ENCODE measurements at regions not wholly inside any gene's neighbourhood (a gene's known extent, or its start where the extent isn't known, plus 50 kb on each side); places are given as distances from the start of the nearest gene placed in this dataset.

DNA sequence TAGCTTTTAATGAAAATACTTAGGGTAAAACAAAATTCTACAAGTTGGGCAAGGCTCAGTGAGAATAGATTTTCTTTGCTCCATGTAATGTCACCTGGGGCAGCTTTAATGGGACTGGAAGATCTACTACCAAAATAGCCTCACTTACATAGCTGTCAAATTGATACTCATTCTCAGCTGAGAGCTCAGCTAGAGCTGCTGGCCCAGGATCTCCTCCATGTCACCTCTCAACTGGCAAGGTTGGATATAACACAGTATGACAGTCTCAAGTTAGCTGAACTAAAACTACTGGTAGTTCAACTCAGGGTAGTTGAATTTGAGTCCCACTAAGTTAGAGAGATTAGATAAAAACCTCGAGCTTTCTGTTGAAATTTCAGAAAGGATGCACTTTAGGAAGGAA lies 218.5 kb upstream of the PLSCR5 start:
- Histone ChIP-seq H3K27me3 (ENCODE audit: low read length) (peaks cover 45% of the 10 kb centered on the region), H4K20me1 (ENCODE audit: low read length) (0 out of 2 replicates have a peak, but pooled peaks cover 4% of the 10 kb centered on the region), H2AFZ (ENCODE audit: low read length) (no peak overlapping the region), H3K9me2 (replicated peaks; ENCODE audit: low read length) (no peaks in the 10 kb centered on the region), H3K36me3 (ENCODE audit: low read depth, low read length) (no peaks in the 10 kb centered on the region), H3K9ac (ENCODE audit: low read length) (no peak overlapping the region), H3K4me3 (ENCODE audit: low read length) (no peak overlapping the region), H3K9me3 (ENCODE audit: low read length) (no peaks in the 10 kb centered on the region), H3K4me2 (ENCODE audit: low read length) (no peak overlapping the region), H3K27ac (ENCODE audit: low read length) (no peak overlapping the region), H3F3A (ENCODE audit: low read length, unreplicated experiment) (no peaks in the 10 kb centered on the region), H3K79me2 (ENCODE audit: low read length) (no peaks in the 10 kb centered on the region), H3K4me1 (ENCODE audit: insufficient read depth, low read length) (peaks cover 5% of the 10 kb centered on the region; the same call in 1 of the 2 replicates)
- no peak for DNase-seq
- TF ChIP-seq EZH2 (IDR thresholded peaks at IDR 0.05; ENCODE audit: low read length, unreplicated experiment) (no peak), EZH2phosphoT487 (IDR thresholded peaks at IDR 0.05; ENCODE audit: borderline replicate concordance, low read length) (no peak)
- TF ChIP-seq, protein P1, sequence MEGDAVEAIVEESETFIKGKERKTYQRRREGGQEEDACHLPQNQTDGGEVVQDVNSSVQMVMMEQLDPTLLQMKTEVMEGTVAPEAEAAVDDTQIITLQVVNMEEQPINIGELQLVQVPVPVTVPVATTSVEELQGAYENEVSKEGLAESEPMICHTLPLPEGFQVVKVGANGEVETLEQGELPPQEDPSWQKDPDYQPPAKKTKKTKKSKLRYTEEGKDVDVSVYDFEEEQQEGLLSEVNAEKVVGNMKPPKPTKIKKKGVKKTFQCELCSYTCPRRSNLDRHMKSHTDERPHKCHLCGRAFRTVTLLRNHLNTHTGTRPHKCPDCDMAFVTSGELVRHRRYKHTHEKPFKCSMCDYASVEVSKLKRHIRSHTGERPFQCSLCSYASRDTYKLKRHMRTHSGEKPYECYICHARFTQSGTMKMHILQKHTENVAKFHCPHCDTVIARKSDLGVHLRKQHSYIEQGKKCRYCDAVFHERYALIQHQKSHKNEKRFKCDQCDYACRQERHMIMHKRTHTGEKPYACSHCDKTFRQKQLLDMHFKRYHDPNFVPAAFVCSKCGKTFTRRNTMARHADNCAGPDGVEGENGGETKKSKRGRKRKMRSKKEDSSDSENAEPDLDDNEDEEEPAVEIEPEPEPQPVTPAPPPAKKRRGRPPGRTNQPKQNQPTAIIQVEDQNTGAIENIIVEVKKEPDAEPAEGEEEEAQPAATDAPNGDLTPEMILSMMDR (conservative IDR thresholded peaks at IDR 0.05; ENCODE audit: low read depth, low read length) = no peak
- no TSS peak for BruUV-seq (replicated peaks)
- ATAC-seq = no peak
- POLR2A ChIA-PET (ENCODE audit: unreplicated experiment) = interaction anchor here (0.6 kb wide), 1 partner anchor 214 kb away, joined by 3 read pairs; no protein-coding TSS in a partner anchor
- intact Hi-C loops (cut with micrococcal nuclease) = no loop called here
- CTCF ChIA-PET = no interaction called here

DNA sequence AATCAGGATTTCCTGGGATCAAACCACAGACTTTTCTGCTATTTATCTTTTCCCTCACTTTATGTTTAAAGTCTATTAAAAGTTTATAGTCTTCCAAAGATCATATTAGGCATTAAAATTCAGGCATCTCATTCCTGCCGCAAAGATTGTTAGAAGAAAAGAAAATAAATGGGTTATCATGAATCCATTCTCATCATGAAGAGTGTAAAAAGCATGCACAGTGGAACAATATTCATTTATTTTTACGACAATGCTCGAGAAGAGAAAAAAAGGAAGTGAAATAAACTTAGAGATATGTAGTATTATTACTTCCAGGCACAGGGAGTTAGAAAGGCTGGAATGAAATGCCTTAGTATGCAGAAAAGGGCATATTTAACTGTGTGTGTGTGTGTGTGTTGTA lies 213.7 kb upstream of the PLSCR5 start:
- POLR2A ChIA-PET (ENCODE audit: unreplicated experiment) = no interaction called here
- Histone ChIP-seq H3K9me2 (replicated peaks; ENCODE audit: low read length) (no peaks in the 10 kb centered on the region), H4K20me1 (ENCODE audit: low read length) (0 out of 2 replicates have a peak, but pooled peaks cover 4% of the 10 kb centered on the region), H3K9ac (ENCODE audit: low read length) (no peak overlapping the region), H3K79me2 (ENCODE audit: low read length) (no peaks in the 10 kb centered on the region), H3K27ac (ENCODE audit: low read length) (no peak overlapping the region), H3K27me3 (ENCODE audit: low read length) (peaks cover 43% of the 10 kb centered on the region), H3K36me3 (ENCODE audit: low read depth, low read length) (no peaks in the 10 kb centered on the region), H3K4me3 (ENCODE audit: low read length) (no peak overlapping the region), H2AFZ (ENCODE audit: low read length) (no peak overlapping the region), H3K9me3 (ENCODE audit: low read length) (no peaks in the 10 kb centered on the region), H3K4me2 (ENCODE audit: low read length) (no peak overlapping the region), H3F3A (ENCODE audit: low read length, unreplicated experiment) (no peaks in the 10 kb centered on the region), H3K4me1 (ENCODE audit: insufficient read depth, low read length) (no peaks in the 10 kb centered on the region)
- ATAC-seq = no peak
- CTCF ChIA-PET = no interaction called here
- intact Hi-C loops (cut with micrococcal nuclease) = no loop called here
- TF ChIP-seq, protein P1 (conservative IDR thresholded peaks at IDR 0.05; ENCODE audit: low read depth, low read length) = no peak
- TF ChIP-seq EZH2 (IDR thresholded peaks at IDR 0.05; ENCODE audit: low read length, unreplicated experiment) (no peak), EZH2phosphoT487 (IDR thresholded peaks at IDR 0.05; ENCODE audit: borderline replicate concordance, low read length) (no peak)
- BruUV-seq (replicated peaks) = no TSS peak
- DNase-seq = no peak

DNA sequence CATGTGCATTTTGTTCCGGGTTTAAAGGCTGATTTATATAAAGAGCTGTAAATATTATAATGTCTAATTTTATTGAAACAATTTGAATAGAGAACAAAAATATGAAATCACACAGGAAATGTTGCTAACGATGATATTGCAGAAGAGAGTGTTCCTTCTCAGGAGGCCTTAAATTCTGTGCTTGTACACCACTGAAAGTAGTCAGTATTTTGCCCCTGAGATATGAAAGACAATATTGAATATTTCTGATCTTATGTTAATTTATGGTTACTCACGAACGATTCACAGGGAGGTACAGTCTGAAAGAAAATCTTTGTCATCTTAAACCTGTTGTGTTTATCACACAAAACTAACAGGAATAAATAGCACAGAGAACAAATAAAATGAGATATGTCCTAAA lies 213.2 kb upstream of the PLSCR5 start:
- Histone ChIP-seq H3K9ac (ENCODE audit: low read length) (no peak overlapping the region), H3K4me3 (ENCODE audit: low read length) (no peak overlapping the region), H3K9me2 (replicated peaks; ENCODE audit: low read length) (no peaks in the 10 kb centered on the region), H3K36me3 (ENCODE audit: low read depth, low read length) (no peaks in the 10 kb centered on the region), H3K4me2 (ENCODE audit: low read length) (no peak overlapping the region), H3K9me3 (ENCODE audit: low read length) (no peaks in the 10 kb centered on the region), H3K27me3 (ENCODE audit: low read length) (peaks cover 39% of the 10 kb centered on the region), H4K20me1 (ENCODE audit: low read length) (0 out of 2 replicates have a peak, but pooled peaks cover 4% of the 10 kb centered on the region), H3K79me2 (ENCODE audit: low read length) (no peaks in the 10 kb centered on the region), H3F3A (ENCODE audit: low read length, unreplicated experiment) (no peaks in the 10 kb centered on the region), H3K27ac (ENCODE audit: low read length) (no peak overlapping the region), H2AFZ (ENCODE audit: low read length) (no peak overlapping the region), H3K4me1 (ENCODE audit: insufficient read depth, low read length) (no peaks in the 10 kb centered on the region)
- no peak for DNase-seq
- POLR2A ChIA-PET (ENCODE audit: unreplicated experiment) = no interaction called here
- ATAC-seq = no peak
- CTCF ChIA-PET = interaction anchor here (0.6 to 1.4 kb wide), 3 partner anchors 70 to 374 kb away, joined by 3 to 6 read pairs (median 6); no protein-coding TSS in a partner anchor
- intact Hi-C loops (cut with micrococcal nuclease) = no loop called here
- TF ChIP-seq EZH2phosphoT487 (IDR thresholded peaks at IDR 0.05; ENCODE audit: borderline replicate concordance, low read length) = no peak
- TF ChIP-seq, protein P1 (conservative IDR thresholded peaks at IDR 0.05; ENCODE audit: low read depth, low read length) = no peak
- no peak for TF ChIP-seq EZH2 (IDR thresholded peaks at IDR 0.05; ENCODE audit: low read length, unreplicated experiment)
- BruUV-seq (replicated peaks) = no TSS peak
